ENCODE measurements at regions not wholly inside any gene's neighbourhood (a gene's known extent, or its start where the extent isn't known, plus 50 kb on each side); places are given as distances from the start of the nearest gene placed in this dataset.

- no peak for TF ChIP-seq ATF7 (IDR thresholded peaks at IDR 0.05)
- TF ChIP-seq, protein P1, sequence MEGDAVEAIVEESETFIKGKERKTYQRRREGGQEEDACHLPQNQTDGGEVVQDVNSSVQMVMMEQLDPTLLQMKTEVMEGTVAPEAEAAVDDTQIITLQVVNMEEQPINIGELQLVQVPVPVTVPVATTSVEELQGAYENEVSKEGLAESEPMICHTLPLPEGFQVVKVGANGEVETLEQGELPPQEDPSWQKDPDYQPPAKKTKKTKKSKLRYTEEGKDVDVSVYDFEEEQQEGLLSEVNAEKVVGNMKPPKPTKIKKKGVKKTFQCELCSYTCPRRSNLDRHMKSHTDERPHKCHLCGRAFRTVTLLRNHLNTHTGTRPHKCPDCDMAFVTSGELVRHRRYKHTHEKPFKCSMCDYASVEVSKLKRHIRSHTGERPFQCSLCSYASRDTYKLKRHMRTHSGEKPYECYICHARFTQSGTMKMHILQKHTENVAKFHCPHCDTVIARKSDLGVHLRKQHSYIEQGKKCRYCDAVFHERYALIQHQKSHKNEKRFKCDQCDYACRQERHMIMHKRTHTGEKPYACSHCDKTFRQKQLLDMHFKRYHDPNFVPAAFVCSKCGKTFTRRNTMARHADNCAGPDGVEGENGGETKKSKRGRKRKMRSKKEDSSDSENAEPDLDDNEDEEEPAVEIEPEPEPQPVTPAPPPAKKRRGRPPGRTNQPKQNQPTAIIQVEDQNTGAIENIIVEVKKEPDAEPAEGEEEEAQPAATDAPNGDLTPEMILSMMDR (IDR thresholded peaks at IDR 0.05 in 2 of 3, conservative IDR thresholded peaks at IDR 0.05 in 1 of 3; ENCODE audit: insufficient read depth in 2 of 3, low read depth in 1 of 3, low read length in 3 of 3) = no peak
- no peak for TF ChIP-seq BRD4 (IDR thresholded peaks at IDR 0.05)
- no peak for TF ChIP-seq FOXK1 (CRISPR knock-in tag; IDR thresholded peaks at IDR 0.05; ENCODE audit: borderline replicate concordance)
- TF ChIP-seq KLF16 (IDR thresholded peaks at IDR 0.05) = no peak
- TF ChIP-seq EP300 (IDR thresholded peaks at IDR 0.05; ENCODE audit: low read length) = no peak
- TF ChIP-seq, protein P2, sequence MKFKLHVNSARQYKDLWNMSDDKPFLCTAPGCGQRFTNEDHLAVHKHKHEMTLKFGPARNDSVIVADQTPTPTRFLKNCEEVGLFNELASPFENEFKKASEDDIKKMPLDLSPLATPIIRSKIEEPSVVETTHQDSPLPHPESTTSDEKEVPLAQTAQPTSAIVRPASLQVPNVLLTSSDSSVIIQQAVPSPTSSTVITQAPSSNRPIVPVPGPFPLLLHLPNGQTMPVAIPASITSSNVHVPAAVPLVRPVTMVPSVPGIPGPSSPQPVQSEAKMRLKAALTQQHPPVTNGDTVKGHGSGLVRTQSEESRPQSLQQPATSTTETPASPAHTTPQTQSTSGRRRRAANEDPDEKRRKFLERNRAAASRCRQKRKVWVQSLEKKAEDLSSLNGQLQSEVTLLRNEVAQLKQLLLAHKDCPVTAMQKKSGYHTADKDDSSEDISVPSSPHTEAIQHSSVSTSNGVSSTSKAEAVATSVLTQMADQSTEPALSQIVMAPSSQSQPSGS (CRISPR knock-in tag; IDR thresholded peaks at IDR 0.05) = no peak
These were observed 129.3 kb upstream of the KCNJ16 start for GRCh38 chr17:69945698-69946185.

All from K562 (cell line).